ENCODE measurements at regions not wholly inside any gene's neighbourhood (a gene's known extent, or its start where the extent isn't known, plus 50 kb on each side); places are given as distances from the start of the nearest gene placed in this dataset.

GRCh38 chr17:68185820-68186219 lies 62.0 kb upstream of the AMZ2 start:
- TF ChIP-seq POLR2A (IDR thresholded peaks at IDR 0.05) (no peak), CTCF (IDR thresholded peaks at IDR 0.05) (no peak), POLR2AphosphoS5 (IDR thresholded peaks at IDR 0.05) (no peak)
